NCI-H226 (cell line): ENCODE measurements at regions not wholly inside any gene's neighbourhood (a gene's known extent, or its start where the extent isn't known, plus 50 kb on each side); places are given as distances from the start of the nearest gene placed in this dataset.
"Not testable (repeated sequence)": the region's sequence is repeated elsewhere in the genome, so short reads cannot be mapped to it uniquely, and the experiment has no call there.

Source experiments
- DNase-seq: peaks from one replicate; pipeline ENCODE4 v3.0.0-alpha.2; 2015

DNA sequence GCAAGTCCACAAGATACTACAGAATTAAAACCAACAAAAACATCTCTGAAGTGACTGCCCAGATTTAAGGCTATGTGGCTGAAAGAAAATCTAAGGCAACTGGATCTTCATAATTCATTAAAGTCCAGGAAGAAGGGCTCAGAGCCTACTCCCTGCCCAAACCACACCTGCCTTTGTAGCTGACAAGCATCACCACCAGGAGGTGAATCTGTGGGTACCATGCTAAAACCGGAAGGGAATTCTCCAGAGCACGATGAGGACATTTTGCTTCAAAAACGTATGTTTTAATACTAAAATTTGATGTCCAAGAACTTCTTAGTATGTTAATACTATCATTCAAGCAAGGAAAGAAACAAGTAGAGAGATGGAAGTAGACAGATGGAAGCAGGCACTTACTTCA lies 495.9 kb upstream of the NECTIN3 start:
- no peak for DNase-seq

DNA sequence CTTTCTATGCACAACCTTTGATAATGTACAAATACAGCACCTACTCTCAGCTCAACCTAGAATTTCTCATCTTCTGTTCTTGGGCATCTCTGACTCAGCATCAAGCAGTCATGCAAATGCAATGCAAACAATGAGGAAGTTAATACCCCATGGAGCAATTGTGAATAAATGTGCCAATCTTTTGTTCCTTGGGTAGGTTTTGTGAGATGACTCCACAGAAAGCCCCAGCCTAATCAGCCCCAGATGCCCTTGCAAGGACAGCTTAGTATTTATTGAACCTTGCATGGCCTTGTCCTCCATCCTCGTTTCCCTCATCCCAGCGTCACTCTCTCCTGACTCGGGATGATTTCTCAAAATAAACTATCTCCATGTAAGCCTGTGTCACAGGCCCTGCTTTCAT lies 494.7 kb upstream of the NECTIN3 start:
- peak; percentile 91 for DNase-seq

DNA sequence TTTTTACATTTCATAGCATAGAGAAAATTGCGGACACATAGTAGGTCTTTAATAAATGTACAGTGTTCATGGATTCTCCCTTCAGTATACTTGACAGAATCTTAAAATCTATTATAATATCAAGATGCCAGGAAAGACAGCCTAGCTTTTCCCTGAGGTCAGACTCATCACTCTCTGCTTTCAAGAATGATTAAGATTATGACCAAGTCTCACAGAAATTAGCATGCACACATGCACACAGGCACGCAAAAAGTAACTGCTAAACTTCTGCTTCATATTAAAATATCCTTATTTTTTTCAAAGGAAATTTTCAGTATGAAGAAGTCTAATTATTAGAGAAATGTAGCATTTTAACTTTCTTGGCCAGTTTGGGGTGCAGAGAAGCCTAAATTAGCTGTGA lies 493.8 kb upstream of the NECTIN3 start:
- no peak for DNase-seq

DNA sequence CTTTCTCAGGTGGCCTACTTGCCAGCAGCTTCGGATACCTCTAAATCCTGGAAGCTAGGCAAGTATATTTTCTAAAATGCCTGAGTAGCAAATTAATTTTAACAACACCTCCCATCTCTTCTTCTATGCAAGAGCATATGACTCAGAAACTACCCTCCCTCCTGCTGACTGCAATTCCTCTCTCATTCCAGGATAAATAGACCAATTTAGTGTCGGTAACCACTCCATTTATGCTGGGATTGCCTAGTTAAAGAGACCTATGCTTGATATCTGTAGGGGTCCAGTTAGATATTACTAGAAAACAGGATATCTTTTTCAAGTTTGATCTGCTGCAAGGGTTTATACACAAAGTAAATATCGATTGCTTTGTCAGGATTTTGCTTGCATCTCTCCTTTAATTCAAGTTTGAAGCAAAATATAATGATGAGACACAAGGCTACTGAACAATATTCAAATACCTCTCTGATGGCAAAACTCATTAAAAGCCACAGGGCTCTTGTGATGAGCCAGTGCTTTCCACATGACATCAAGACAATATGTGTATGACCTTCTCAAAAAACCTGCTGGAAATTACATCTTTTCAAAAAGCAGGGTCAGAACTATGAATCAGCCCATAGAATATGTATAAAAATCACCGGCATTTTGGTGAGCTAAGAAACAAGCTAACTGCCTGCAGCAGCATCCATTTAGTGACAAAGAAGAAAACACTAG lies 491.6 kb upstream of the NECTIN3 start:
- DNase-seq = peak; percentile 64

DNA sequence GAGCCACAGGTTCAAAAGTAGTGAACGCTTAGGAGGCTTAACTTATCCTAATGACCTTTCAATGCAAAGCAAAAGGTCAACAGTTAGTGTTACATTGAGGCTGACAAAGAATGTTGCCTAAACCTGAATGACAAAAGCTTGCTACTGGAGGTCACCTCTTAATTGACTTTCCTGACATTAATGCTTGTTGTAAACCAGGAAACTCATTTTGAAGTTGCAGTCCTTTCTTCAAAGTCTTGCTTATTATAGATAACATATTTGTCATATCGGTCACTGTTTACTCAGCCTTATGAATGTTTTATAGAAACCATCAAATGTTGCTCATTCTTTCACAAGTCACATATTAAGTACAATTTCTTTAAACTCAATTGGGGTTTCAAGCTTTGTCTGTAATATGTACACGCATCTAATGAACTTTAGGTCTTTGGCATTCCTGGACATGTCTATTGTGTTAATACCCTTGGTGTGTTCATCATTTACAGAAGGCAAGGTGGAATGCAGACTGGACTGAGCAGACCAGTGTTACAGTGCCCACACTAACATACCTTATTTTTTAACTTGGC lies 488.2 kb upstream of the NECTIN3 start:
- no peak for DNase-seq

DNA sequence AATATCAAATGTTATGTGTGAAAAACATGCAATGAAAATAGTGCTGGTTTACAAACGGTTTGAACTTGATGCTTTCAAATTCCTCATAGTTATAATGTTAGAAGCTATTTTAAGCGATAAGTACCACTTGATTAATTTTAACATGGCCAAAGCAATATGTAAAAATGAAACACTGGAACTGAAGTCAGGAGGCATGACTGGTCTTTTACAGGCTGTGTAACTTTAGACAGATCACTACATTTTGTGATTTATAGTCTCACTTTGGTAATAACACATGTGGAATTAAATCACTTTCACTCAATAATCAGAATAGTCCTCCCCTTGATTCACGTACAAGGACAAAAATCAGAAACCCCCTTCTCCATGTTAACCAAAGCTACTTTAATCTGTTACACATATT lies 482.7 kb upstream of the NECTIN3 start:
- no peak for DNase-seq

DNA sequence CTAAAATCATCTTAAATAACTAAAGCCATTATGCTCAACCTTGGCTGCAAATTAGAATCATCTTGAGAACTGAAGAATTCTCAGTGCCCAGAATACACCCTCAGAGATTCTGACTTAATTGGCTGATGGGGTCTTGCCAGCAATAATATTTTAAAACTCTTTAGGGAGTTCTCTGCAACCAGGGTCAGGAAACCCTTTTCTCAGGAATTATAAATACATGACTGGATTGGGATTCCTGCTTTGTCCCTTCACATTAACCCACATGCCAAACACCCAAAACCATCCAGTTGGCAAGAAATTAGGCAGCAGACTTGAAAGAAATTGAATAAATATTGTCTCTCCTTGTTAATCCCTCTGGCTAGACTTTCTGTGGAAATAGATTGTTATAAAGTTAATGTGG lies 482.3 kb upstream of the NECTIN3 start:
- DNase-seq = no peak

DNA sequence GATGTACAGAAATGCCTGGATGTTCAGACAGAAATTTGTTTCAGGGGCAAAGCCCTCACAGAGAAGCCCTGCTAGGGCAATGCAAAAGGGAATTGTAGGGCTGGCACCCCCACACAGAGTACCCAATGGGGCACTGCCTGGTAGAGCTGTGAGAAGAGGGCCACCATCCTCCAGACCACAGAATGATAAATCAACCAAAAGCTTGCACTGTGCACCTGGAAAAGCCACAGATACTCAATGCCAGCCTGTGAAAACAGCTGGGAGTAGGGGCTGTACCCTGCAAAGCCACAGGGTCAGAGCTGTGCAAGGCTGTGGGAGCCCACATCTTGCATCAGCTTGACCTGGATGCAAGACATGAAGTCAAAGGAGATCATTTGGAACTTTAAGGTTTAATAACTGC lies 477.9 kb upstream of the NECTIN3 start:
- DNase-seq = no peak

DNA sequence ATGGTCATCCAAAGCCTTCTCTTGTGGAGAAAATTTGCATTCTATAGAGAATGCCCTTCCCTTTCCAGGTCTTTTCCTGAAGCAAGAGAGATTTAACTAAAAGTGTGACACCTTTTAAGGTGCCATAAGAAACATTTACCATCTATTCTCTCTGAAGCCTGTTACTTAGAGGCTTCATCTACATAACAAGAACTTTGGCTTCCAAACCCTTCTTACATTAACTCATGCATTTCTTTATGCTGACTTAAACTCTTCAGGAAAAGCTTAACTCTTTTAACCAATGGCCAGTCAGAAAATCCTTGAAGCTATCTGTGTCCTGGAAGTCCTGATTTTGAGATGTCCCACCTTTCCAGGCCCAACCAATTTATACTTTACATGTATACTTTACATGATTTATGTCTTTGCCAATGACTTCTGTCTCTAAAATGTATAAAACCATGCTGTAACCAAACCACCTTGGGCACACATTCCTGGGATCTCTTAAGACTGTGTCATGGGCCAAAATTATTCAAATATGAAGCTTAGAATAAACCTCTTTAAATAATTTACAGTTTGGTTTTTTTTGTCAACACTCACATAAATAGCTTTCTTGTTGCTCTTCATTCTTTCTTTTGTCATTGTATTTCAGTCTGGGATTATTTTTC lies 472.6 kb upstream of the NECTIN3 start:
- no peak for DNase-seq

DNA sequence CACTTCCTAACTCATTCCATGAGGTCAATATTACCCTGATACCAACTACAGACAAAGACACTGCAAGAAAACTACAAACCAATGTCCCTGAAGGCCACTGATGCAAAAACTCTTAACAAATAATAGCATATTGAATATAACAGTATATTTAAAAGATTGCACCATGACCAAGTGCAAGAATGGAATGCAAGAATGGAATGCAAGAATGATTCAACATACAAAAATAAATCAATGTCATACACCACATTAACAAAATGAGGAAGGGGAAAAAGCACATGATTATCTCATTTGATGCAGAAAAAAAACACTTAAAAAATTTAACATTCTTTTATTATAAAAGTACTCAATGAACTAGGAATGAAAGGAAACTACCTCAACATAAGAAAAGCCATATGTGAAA lies 463.1 kb upstream of the NECTIN3 start:
- DNase-seq = no peak

DNA sequence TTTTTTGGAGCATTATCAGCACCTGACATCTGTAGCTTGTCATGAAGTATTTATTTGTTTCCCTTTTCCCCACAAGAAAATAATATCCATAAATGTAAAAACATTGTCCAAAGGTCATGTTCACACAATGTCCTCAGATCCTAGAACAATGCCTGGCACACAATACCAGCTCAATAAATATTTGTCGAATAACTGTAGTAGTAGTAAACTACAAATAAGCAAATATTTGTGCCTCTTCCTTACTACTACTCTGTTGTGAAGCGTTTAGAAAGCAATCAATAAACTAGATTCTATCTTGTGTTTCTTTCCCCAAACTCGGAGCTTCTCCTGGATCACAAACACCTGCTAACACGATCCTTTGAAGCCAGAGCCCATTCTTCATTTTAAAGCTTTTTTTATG lies 459.6 kb upstream of the NECTIN3 start:
- DNase-seq = no peak

DNA sequence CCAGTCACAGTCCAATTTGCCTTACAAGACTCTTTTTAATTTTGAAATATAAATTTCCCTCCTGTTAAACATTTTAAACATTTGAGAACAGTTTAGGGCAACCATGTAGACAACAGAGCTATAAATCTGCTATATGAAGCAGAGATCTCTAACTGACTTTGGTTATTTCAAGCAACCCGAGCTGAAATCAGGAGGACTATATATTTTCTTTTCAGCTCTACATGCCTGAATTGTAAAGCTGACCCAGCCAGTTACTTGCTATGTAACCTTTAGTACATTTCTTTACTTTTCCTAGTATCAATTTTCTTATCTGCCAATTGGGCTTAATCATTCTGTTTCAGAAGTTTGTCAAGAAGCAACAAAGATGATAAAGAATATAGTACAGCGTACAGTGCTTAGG lies 457.4 kb upstream of the NECTIN3 start:
- DNase-seq = no peak

DNA sequence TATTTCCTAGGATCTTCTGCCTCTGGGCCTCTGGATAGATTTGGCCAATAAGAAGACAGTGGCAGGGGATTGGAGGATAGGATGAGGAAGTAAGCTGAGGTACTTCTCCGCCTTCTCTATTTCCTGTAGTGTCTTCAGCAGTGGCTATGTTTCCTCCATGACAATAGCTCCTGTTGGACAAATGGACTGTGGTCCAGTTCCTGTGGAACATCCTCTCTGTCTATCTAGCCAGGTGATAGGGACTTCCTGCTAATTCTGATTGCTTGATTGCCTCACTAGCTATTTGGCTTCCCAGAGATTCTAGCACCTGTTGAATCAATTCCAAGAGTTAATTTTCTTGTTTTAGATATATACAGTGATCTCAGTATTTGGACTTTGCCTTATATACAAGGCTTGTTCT lies 456.2 kb upstream of the NECTIN3 start:
- no peak for DNase-seq

DNA sequence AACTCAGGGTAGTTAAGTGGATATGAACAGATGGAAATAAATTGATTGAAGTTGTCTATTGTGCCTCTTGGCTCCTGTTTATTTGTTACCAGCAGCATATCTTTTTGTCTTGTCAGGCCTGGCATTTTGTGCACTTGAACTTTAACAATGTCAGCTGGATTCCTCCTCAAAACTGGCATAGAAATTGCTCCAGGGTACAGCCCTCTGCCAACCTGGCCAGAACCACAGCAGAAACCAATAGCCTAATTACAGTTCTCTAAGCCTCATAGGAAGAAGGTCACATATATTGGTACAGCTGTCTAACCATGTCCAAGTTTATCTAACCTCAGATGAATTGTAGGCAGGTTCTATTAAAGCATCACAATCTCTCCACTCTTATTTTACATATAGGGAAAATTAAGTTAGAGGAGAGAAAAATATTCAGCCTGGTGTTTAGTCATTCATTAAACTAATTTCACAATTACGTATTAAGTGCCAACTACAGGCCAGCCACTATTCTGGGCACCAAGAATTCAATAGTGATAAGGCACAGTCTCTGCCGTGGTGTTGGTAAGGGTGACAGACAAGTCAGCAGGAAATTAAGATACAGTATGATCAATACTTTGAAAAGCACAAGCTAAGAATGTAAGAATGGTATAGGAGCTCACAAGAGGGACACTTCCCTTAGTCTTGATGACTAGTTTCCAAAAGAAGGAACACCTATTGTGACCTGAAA lies 452.9 kb upstream of the NECTIN3 start:
- no peak for DNase-seq

DNA sequence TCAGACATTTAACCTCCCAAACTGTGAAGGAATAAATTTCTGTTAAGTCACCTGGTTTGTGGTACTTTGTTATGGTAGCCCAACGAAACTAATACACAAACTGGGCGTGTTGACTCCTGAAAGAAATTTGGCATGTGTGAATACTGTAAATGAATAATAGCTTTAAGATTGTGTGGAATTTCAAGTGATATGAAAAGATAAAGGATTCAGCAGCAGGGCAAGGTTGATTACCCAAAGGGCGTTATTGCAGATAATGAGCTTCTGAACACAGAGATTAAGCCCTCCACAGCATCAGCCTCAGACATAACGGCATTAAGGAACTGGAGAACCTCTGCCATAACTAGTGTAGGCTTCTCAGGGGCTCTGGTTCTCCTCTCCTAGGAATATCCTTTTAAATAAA lies 451.5 kb upstream of the NECTIN3 start:
- peak; percentile 75 for DNase-seq

DNA sequence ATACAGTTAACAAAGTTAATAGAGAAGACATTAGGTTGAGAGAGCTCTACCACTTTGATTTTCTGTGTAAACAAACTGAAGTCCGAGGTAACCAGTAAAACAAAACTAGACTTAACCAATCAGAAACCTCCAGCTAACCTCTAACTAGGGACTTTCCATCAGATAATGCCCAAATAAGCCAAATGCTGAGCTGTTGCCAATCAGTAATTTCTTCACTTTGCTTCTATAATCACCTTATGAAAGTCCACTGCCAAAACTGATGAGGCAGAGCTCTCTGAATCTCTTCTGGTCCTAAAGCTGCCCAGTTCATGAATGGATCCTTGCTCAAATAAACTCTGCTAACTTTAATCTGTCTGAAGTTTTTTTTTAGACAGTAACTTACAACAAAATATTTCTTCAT lies 448.0 kb upstream of the NECTIN3 start:
- DNase-seq = peak; percentile 44

DNA sequence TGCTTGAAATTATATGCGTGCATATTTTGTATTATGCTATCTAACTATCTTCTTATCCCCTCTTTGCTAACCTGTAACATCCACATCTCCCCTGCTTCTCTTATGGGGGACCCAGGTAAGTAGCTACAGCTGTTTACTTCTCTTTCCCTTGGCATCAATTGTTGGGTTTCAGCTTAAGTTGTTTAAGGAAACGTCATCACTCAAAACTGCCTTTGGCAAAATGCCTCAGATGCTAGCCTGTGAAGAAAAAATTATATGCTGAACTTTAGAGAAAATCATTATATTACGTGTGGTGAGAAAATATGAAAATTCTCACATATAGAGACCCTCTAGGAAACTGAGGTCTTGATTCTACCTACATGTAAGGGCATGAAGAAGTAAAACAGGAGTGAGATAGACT lies 447.0 kb upstream of the NECTIN3 start:
- peak; percentile 35 for DNase-seq

DNA sequence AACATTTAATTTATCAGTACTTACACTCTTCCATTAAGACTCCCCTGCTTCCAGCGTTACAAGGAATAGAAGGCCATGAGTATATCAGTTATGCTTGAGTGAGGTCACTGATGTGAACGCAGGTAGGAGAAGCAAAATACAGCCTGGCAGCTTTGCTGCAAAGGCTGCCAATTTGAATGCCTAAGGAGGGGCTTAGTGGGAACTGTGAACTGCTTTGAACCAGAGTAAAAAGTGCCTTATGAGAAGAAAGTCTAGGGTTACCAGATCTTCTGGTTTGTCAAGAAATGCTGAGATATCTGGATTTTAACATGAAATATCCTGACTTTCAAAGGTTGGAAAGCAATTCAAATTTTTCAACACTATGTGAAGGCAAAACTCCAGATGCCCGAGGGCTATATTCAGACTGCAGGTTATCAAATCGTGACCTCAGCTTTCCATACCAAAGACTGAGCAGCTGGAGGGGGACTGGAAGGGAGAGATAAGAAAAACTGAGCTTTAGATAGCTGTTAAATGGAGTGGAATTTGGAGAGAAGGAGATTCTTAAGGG lies 446.3 kb upstream of the NECTIN3 start:
- peak; percentile 93 for DNase-seq

DNA sequence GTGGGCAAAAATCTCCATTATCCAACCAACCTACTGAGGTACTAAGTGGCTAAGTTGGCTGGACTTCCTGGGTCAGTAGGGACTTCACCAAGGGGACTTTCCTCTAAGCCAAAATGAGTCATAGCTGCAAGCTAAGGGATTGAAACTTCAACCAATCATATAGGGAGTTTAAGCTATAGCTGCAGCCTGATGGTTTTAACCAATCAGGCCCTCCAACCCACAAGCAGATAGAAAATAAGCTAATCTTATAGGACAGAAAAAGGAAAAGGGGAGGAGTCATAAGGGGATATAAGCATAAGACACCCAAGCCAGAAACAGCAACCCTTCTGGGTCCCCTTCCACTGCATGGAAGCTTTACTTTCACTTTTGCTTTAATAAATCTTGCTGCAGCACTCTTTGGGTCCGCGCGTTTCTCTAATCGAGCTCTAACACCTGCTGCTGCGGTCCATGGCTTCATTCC lies 444.9 kb upstream of the NECTIN3 start:
- DNase-seq = not testable (repeated sequence)

DNA sequence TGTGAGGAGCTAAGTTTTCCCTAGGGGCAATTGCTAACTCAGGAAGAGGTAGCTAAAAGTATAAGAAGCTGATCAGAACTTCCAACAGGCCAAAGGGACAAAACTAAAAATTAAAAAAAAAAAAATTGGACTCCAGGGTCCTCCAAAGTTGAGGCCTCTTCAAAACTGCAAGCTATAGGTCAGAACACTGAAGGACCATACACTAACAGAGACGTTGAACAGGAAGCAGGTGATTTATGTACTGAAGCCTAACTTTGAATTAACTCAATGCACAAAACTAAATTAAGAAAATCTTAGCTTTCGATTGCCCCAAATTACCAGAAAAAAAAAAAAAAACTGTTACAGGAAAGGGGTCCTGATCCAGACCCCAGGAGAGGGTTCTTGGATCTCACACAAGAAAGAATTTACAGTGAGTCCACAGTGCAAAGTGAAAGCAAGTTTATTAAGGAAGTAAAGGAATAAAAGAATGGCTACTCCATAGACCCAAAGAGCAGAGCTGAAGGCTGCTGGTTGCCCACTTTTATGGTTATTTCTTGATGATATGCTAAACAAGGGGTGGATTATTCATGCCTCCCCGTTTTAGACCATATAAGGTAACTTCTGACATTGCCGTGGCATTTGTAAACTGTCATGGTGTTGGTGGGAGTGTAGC lies 442.8 kb upstream of the NECTIN3 start:
- no peak for DNase-seq

DNA sequence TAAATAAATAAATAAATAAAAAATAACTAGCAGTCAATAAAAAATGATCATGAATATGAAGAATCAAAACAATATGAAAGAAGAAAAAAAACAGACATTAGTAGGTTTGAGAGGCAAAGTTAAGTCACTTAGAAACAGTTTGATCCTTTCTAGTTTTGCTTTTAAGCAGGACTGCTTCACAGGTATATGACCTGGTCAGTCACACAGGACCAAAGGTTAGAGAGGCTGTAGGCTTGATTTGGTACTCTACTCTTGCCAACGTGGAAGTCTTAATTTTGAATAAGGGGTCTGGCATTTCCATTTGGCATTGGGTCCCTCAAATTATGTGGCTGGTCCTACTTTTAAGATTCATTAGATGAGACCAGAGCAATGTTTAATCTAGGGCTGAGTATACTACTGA lies 441.7 kb upstream of the NECTIN3 start:
- DNase-seq = no peak

DNA sequence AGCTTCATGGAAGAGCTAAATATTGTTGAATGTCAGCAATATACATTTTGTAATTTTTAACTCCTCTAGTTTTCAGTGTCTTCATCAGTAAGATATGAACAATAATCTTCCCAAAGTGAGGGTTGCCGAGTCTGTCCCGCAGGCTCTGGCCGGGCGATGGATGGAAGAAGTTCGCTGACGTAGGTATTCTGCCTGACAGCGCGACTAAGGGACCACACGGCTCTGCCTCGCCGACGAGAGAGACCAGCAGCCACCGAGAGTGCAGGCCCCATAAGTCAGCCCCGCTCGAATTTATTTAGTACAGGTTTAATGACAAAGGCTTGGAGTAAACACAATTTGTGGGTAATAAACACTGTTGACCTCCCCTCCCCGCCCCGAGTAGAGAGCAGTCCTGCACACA lies 427.4 kb upstream of the NECTIN3 start:
- no peak for DNase-seq

DNA sequence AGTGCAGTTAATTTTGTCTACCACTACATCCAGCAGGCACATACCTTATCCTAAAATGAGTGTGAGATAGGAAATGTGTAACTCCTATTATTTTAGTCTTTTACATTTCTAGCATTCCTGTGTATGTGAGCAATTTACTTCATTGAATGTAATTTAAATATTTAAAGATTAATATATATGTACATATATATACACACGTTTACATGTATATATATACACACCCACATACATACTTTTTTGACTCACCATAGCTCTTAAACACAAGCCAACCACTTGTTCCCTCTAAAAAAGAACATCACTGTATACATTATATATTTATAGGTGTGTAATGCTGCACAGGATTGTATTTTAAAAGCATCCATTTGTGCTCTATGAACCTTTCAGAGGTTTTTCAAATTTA lies 425.6 kb upstream of the NECTIN3 start:
- no peak for DNase-seq
